ENCODE measurements at regions not wholly inside any gene's neighbourhood (a gene's known extent, or its start where the extent isn't known, plus 50 kb on each side); places are given as distances from the start of the nearest gene placed in this dataset.

DNA sequence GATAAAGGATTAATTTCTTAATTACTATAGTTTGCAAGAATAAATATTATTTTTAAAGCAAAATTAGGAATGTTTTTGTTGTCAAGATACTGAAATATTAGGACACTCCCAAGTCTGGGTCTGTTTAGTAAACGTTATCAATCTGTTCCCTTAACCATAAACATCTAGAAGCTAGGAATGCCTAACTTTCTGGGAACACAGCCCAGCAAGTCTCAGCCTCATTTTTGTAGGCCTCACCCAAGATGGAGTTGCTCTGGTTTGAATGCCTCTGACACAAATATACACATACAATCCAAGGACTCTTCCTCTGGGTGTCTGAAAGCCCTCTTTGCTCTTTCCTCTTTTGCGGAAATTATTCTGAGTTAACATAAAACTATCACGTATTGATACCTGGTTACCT is 487.4 kb upstream of the CELF2 start:
- ChIA-PET POLR2A (no interaction called here), CTCF (no interaction called here)
- dilution Hi-C loops (cut with MboI; ENCODE audit: extremely low pct_ligation_motif_present, low sequenced_read_pairs): no loop called here
- no peak overlapping the region for H2AFZ ChIP-seq (ENCODE audit: low read depth, low read length)
- no peaks in the 10 kb centered on the region for H3K9me1 ChIP-seq (replicated peaks; ENCODE audit: control insufficient read depth, extremely low read depth, insufficient read depth, low read length)
- no peak overlapping the region for H3K4me2 ChIP-seq (ENCODE audit: insufficient read depth, low read length)
- no peak overlapping the region for H3K4me3 ChIP-seq (replicated peaks in 1 of 3; ENCODE audit: insufficient read depth in 1 of 3, low read depth in 1 of 3, low read length in 3 of 3)
- no TSS peak for BruUV-seq (replicated peaks)
- H3K9me3 ChIP-seq (replicated peaks; ENCODE audit: control insufficient read depth, insufficient read depth, low read length): no peaks in the 10 kb centered on the region
- no peak overlapping the region for H3K27ac ChIP-seq (ENCODE audit: insufficient read depth, low read depth, low read length)
- H4K20me1 ChIP-seq (replicated peaks; ENCODE audit: control insufficient read depth, extremely low read depth, insufficient read depth, low read length): no peaks in the 10 kb centered on the region
- H3K79me2 ChIP-seq (ENCODE audit: control insufficient read depth, insufficient read depth, low read length): no peaks in the 10 kb centered on the region
- no peaks in the 10 kb centered on the region for H3K4me1 ChIP-seq (ENCODE audit: control insufficient read depth, extremely low read depth, insufficient read depth, low read length)
- H3K36me3 ChIP-seq (ENCODE audit: control insufficient read depth in 2 of 2, extremely low read depth in 1 of 2, insufficient read depth in 2 of 2, low read length in 2 of 2): no peaks in the 10 kb centered on the region
- TF ChIP-seq, protein P1, sequence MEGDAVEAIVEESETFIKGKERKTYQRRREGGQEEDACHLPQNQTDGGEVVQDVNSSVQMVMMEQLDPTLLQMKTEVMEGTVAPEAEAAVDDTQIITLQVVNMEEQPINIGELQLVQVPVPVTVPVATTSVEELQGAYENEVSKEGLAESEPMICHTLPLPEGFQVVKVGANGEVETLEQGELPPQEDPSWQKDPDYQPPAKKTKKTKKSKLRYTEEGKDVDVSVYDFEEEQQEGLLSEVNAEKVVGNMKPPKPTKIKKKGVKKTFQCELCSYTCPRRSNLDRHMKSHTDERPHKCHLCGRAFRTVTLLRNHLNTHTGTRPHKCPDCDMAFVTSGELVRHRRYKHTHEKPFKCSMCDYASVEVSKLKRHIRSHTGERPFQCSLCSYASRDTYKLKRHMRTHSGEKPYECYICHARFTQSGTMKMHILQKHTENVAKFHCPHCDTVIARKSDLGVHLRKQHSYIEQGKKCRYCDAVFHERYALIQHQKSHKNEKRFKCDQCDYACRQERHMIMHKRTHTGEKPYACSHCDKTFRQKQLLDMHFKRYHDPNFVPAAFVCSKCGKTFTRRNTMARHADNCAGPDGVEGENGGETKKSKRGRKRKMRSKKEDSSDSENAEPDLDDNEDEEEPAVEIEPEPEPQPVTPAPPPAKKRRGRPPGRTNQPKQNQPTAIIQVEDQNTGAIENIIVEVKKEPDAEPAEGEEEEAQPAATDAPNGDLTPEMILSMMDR (IDR thresholded peaks at IDR 0.05; ENCODE audit: extremely low read depth in 1 of 2, insufficient read depth in 1 of 2, low read depth in 1 of 2, low read length in 2 of 2): no peak
- no peak for TF ChIP-seq JUN (IDR thresholded peaks at IDR 0.05; ENCODE audit: borderline replicate concordance, insufficient read depth, insufficient read length, low read depth)
- no peak for TF ChIP-seq FOS (IDR thresholded peaks at IDR 0.05; ENCODE audit: borderline replicate concordance, insufficient read depth, low read length)
- no peak for TF ChIP-seq MYC (IDR thresholded peaks at IDR 0.05; ENCODE audit: low read depth, low read length)
- TF ChIP-seq POLR2AphosphoS5 (IDR thresholded peaks at IDR 0.05; ENCODE audit: insufficient read depth, low read depth, low read length): no peak
- no peak for TF ChIP-seq GATA2 (IDR thresholded peaks at IDR 0.05; ENCODE audit: insufficient read depth, insufficient read length, low read depth, low read length)
- no peak for TF ChIP-seq POLR2A (IDR thresholded peaks at IDR 0.05; ENCODE audit: low read depth, low read length)
- no peak for TF ChIP-seq EZH2 (IDR thresholded peaks at IDR 0.05; ENCODE audit: borderline replicate concordance, low read depth, low read length, severe bottlenecking)
- TF ChIP-seq, protein P2, sequence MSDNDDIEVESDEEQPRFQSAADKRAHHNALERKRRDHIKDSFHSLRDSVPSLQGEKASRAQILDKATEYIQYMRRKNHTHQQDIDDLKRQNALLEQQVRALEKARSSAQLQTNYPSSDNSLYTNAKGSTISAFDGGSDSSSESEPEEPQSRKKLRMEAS (IDR thresholded peaks at IDR 0.05; ENCODE audit: insufficient read depth, insufficient read length): no peak
- DNase-seq (ENCODE audit: low read depth, low spot score) (no peak), FAIRE-seq (no peak)
- intact Hi-C loops (cut with micrococcal nuclease): no loop called here
- H3K27me3 ChIP-seq (ENCODE audit: control insufficient read depth in 2 of 2, insufficient read depth in 2 of 2, low read length in 2 of 2): no peaks in the 10 kb centered on the region
- H3K9ac ChIP-seq (replicated peaks; ENCODE audit: extremely low read depth, insufficient read depth, low read length): no peak overlapping the region

All from endothelial cell of umbilical vein (primary cell).